NCI-H1694 (cell line): ENCODE measurements at regions not wholly inside any gene's neighbourhood (a gene's known extent, or its start where the extent isn't known, plus 50 kb on each side); places are given as distances from the start of the nearest gene placed in this dataset.
A peak's percentile ranks its signal among the peaks of the same experiment; 100 is the strongest.
"Not testable (repeated sequence)": the region's sequence is repeated elsewhere in the genome, so short reads cannot be mapped to it uniquely, and the experiment has no call there.

Experiments
- DNase-seq: peaks from one replicate; lab custom pipeline; 2025; lab: John Stamatoyannopoulos, UW

- DNase-seq = no peak
Observed at GRCh38 chr3:116512281-116512680, 67.0 kb upstream of the LSAMP start.

GRCh38 chr3:116512931-116513330, 67.6 kb upstream of the LSAMP start:
- no peak for DNase-seq

- no peak for DNase-seq
Observed at GRCh38 chr3:116515973-116516372, 70.7 kb upstream of the LSAMP start.

- DNase-seq = no peak
Observed at GRCh38 chr3:116517308-116517707, 72.0 kb upstream of the LSAMP start.

GRCh38 chr3:116519101-116519500, 73.8 kb upstream of the LSAMP start:
- not testable (repeated sequence) for DNase-seq

GRCh38 chr3:116519823-116520222, 74.5 kb upstream of the LSAMP start:
- DNase-seq = not testable (repeated sequence)

GRCh38 chr3:116524453-116525210, 79.3 kb upstream of the LSAMP start:
- DNase-seq = no peak

- DNase-seq = no peak
Observed at GRCh38 chr3:116552246-116552645, 107.0 kb upstream of the LSAMP start.

- no peak for DNase-seq
Observed at GRCh38 chr3:116553355-116553754, 108.1 kb upstream of the LSAMP start.

GRCh38 chr3:116561529-116561928, 116.2 kb upstream of the LSAMP start:
- DNase-seq = no peak

GRCh38 chr3:116563351-116563750, 118.1 kb upstream of the LSAMP start:
- DNase-seq = no peak

- no peak for DNase-seq
Observed at GRCh38 chr3:116566478-116566960, 121.2 kb upstream of the LSAMP start.

GRCh38 chr3:116569611-116570010, 124.3 kb upstream of the LSAMP start:
- DNase-seq = no peak

GRCh38 chr3:116579840-116580239, 129.7 kb upstream of the TUSC7 start:
- DNase-seq = no peak

GRCh38 chr3:116586285-116586944, 123.2 kb upstream of the TUSC7 start:
- DNase-seq = no peak

- DNase-seq = no peak
Observed at GRCh38 chr3:116591236-116591635, 118.3 kb upstream of the TUSC7 start.

- DNase-seq = no peak
Observed at GRCh38 chr3:116601206-116601605, 108.4 kb upstream of the TUSC7 start.

GRCh38 chr3:116607205-116607604, 102.4 kb upstream of the TUSC7 start:
- DNase-seq = no peak

GRCh38 chr3:116610124-116610523, 99.5 kb upstream of the TUSC7 start:
- DNase-seq = no peak

GRCh38 chr3:116614795-116615362, 94.7 kb upstream of the TUSC7 start:
- peak; percentile 5 for DNase-seq

- DNase-seq = no peak
Observed at GRCh38 chr3:116618138-116618537, 91.4 kb upstream of the TUSC7 start.

GRCh38 chr3:116618930-116619329, 90.6 kb upstream of the TUSC7 start:
- no peak for DNase-seq

- DNase-seq = no peak
Observed at GRCh38 chr3:116630494-116630893, 79.1 kb upstream of the TUSC7 start.
